H1 (cell line): ENCODE measurements at regions not wholly inside any gene's neighbourhood (a gene's known extent, or its start where the extent isn't known, plus 50 kb on each side); places are given as distances from the start of the nearest gene placed in this dataset.

Source experiments
- BACH1 ChIP-seq: IDR thresholded peaks from 2 replicates; pipeline ENCODE4 v1.6.1; 2012; ENCODE audit warnings: low read length, improper control_type of control experiment
- CEBPB ChIP-seq: IDR thresholded peaks from 2 replicates; pipeline ENCODE4 v1.6.1; 2012; ENCODE audit warnings: low read depth, low read length
- EGR1 ChIP-seq: IDR thresholded peaks from 2 replicates; pipeline ENCODE4 v1.6.1; 2011; ENCODE audit warnings: low read depth, low read length, borderline replicate concordance
- EP300 ChIP-seq, 2 experiments: IDR thresholded peaks; 1 replicate in 1 of 2; 2 replicates in 1 of 2; pipeline ENCODE4 v1.6.1; 2011 to 2012; ENCODE audit warnings: low read depth in 2 of 2, low read length in 2 of 2, mild to moderate bottlenecking in 2 of 2, borderline replicate concordance in 1 of 2, inconsistent platforms in 1 of 2, moderate library complexity in 1 of 2
- EZH2 ChIP-seq: fragments of 200-600 bp; sonication (generic); IDR thresholded peaks from 2 replicates; pipeline ENCODE4 v1.7.1; 2012; ENCODE audit warnings: low read depth, mild to moderate bottlenecking, moderate library complexity, low read length, inconsistent platforms; ENCODE audit not compliant: severe bottlenecking
- PHF8 ChIP-seq: fragments of 200-600 bp; sonication (generic); conservative IDR thresholded peaks from 2 replicates; pipeline ENCODE4 v1.7.1; 2012; ENCODE audit warnings: low read depth, mild to moderate bottlenecking, inconsistent platforms, low read length, moderate library complexity
- RBBP5 ChIP-seq: IDR thresholded peaks from 2 replicates; pipeline ENCODE4 v1.7.1; 2012; ENCODE audit warnings: low read depth, mild to moderate bottlenecking, inconsistent platforms, low read length, moderate library complexity, borderline replicate concordance
- SP1 ChIP-seq: IDR thresholded peaks from 2 replicates; pipeline ENCODE4 v1.6.1; 2011; ENCODE audit warnings: low read depth, low read length
- TF ChIP-seq, protein P1 (sequence below), 3 experiments: IDR thresholded peaks; 1 replicate in 2 of 3; 2 replicates in 1 of 3; pipeline versions ENCODE4 v1.5.1 to v1.6.1; 2011; ENCODE audit warnings: low read length in 3 of 3, mild to moderate bottlenecking in 3 of 3, inconsistent platforms in 2 of 3, low read depth in 1 of 3, moderate library complexity in 1 of 3; ENCODE audit not compliant: insufficient read depth in 1 of 3; ENCODE audit errors: control extremely low read depth in 1 of 3
- TF ChIP-seq, protein P2 (sequence below): IDR thresholded peaks from 2 replicates; pipeline ENCODE4 v1.6.1; 2012; ENCODE audit warnings: inconsistent platforms

DNA sequence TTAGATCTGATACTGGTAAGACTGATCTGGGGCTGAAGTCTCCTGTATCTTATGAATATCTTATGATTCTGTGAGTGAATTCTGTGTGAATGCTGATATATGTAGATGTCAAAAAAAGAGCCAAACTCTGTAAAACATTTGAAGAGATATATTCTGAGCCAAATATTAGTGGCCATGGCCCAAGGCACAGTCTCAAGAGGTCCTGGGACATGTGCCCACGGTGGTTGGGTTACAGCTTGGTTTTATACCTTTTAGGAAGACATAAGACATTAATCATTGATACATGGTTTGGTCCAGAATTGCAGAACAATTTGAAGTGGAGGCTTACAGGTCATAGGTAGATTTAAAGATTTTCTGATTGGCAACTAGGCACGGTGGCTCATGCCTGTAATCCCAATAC lies 118.3 kb downstream of the KCNK1 start:
- TF ChIP-seq, protein P1, sequence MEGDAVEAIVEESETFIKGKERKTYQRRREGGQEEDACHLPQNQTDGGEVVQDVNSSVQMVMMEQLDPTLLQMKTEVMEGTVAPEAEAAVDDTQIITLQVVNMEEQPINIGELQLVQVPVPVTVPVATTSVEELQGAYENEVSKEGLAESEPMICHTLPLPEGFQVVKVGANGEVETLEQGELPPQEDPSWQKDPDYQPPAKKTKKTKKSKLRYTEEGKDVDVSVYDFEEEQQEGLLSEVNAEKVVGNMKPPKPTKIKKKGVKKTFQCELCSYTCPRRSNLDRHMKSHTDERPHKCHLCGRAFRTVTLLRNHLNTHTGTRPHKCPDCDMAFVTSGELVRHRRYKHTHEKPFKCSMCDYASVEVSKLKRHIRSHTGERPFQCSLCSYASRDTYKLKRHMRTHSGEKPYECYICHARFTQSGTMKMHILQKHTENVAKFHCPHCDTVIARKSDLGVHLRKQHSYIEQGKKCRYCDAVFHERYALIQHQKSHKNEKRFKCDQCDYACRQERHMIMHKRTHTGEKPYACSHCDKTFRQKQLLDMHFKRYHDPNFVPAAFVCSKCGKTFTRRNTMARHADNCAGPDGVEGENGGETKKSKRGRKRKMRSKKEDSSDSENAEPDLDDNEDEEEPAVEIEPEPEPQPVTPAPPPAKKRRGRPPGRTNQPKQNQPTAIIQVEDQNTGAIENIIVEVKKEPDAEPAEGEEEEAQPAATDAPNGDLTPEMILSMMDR (IDR thresholded peaks at IDR 0.05; ENCODE audit: control extremely low read depth in 1 of 3, insufficient read depth in 1 of 3, low read depth in 1 of 3, low read length in 3 of 3) = no peak
- TF ChIP-seq EGR1 (no peak), EP300 (IDR thresholded peaks at IDR 0.05; ENCODE audit: borderline replicate concordance in 1 of 2, low read depth in 2 of 2, low read length in 2 of 2) (no peak), EZH2 (no peak), SP1 (no peak), PHF8 (no peak), CEBPB (no peak), BACH1 (no peak), RBBP5 (no peak)
- TF ChIP-seq, protein P2, sequence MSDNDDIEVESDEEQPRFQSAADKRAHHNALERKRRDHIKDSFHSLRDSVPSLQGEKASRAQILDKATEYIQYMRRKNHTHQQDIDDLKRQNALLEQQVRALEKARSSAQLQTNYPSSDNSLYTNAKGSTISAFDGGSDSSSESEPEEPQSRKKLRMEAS = no peak
